Posterior vena cava (tissue), 2 donors: ENCODE measurements at regions not wholly inside any gene's neighbourhood (a gene's known extent, or its start where the extent isn't known, plus 50 kb on each side); places are given as distances from the start of the nearest gene placed in this dataset.

Experiments
- DNase-seq: peaks from one replicate; pipeline ENCODE4 v3.0.0-alpha.2; 2020; ENCODE audit warnings: low spot score
- intact Hi-C, 2 donors: fragments of 100-400 bp; cut with DNase I; formaldehyde crosslinking; loops; one replicate each; pipeline versions ENCODE4 v1.14.1 to v1.14.2; 2022 to 2023
- microRNA-seq, 2 donors: library from miRNA; unstranded; fragments of <30 nt; microRNA quantifications; one replicate each; pipeline ENCODE4 v1.2.0, GENCODE V29; 2020 to 2021; ENCODE audit warnings: borderline microRNAs expressed in 2 of 2
- donor health status: DM: yes; HTN: yes; CAD: no.
- donor health status: DM: yes; HTN: yes; CAD: no.

GRCh38 chr5:88941581-88941980 is 58.6 kb upstream of the MEF2C start:
- intact Hi-C loops: no loop called here
- no peak for DNase-seq

GRCh38 chr5:88940713-88941112 is 57.7 kb upstream of the MEF2C start:
- intact Hi-C loops: no loop called here
- no peak for DNase-seq

DNA sequence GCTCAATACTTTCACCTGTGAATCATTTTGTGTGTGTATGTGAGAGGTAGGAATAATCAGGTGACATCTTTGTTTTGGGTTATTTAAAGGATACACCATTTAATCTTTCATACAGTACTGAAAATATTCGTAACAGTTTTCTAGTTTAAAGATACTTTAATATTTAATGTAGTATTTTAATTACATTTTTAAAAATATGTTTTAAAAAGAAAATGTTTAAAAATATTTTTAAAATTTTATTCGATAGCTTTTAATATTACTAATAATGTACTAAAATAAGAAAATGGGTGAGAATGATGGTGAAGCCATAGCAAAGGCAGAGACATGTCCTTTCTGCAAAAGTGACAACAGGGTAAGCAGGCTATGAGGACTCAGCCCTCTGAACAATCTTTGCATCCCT is 56.3 kb upstream of the MEF2C start:
- intact Hi-C loops: no loop called here
- no peak for DNase-seq

- no peak for DNase-seq
- intact Hi-C loops: loop anchor here in 1 of 2 donors (1.0 kb wide), 1 partner anchor 29 kb away; no protein-coding TSS in a partner anchor
Measured at GRCh38 chr5:88938488-88938887, 55.5 kb upstream of the MEF2C start.

GRCh38 chr5:88937406-88937805 is 54.4 kb upstream of the MEF2C start:
- DNase-seq: no peak
- intact Hi-C loops: no loop called here

- DNase-seq: no peak
- intact Hi-C loops: no loop called here
Measured at GRCh38 chr5:88934439-88934838, 51.5 kb upstream of the MEF2C start.

Small RNAs in the stretch of these regions (microRNA-seq; reads per million reads assigned to microRNA genes)
- 0 reads per million in 2 donors for gene MIR3660
